IMR-90 (cell line): ENCODE measurements at regions not wholly inside any gene's neighbourhood (a gene's known extent, or its start where the extent isn't known, plus 50 kb on each side); places are given as distances from the start of the nearest gene placed in this dataset.
"Not testable (repeated sequence)": the region's sequence is repeated elsewhere in the genome, so short reads cannot be mapped to it uniquely, and the experiment has no call there.

ENCODE experiments used
- CEBPB ChIP-seq: IDR thresholded peaks from 2 replicates; pipeline ENCODE4 v1.6.1; 2012; ENCODE audit warnings: low read depth, low read length, improper control_type of control experiment
- CTCF ChIP-seq: conservative IDR thresholded peaks from 2 replicates; pipeline ENCODE4 v1.5.1; 2012; ENCODE audit warnings: mild to moderate bottlenecking, low read depth, low read length, improper control_type of control experiment
- MAFK ChIP-seq: IDR thresholded peaks from 2 replicates; pipeline ENCODE4 v1.6.1; 2012; ENCODE audit warnings: low read depth, low read length, improper control_type of control experiment
- POLR2A ChIP-seq: IDR thresholded peaks from 2 replicates; pipeline ENCODE4 v1.6.1; 2012; ENCODE audit warnings: mild to moderate bottlenecking, low read depth, low read length
- RFX5 ChIP-seq: IDR thresholded peaks from 2 replicates; pipeline ENCODE4 v1.8.0; 2012; ENCODE audit warnings: low read depth, mild to moderate bottlenecking, low read length, moderate library complexity

GRCh38 chr1:197829011-197829410 lies 53.7 kb upstream of the DENND1B start:
- TF ChIP-seq CTCF, MAFK, POLR2A, CEBPB, RFX5: not testable (repeated sequence)
